SK-N-SH (cell line): ENCODE measurements at regions not wholly inside any gene's neighbourhood (a gene's known extent, or its start where the extent isn't known, plus 50 kb on each side); places are given as distances from the start of the nearest gene placed in this dataset.

Experiments
- CTCF ChIA-PET: fragments of 300-600, 350-600 bp; formaldehyde crosslinking; extraction: SDS; loops from one replicate; lab custom pipeline; 2021; lab: Yijun Ruan, JAX
- POLR2A ChIA-PET: fragments of 350-600 bp; sonication (Branson Sonifier 250); formaldehyde crosslinking; extraction: SDS; loops from one replicate; lab custom pipeline; 2020; ENCODE audit warnings: antibody characterized with exemption, inconsistent platforms; lab: Yijun Ruan, JAX
- DNase-seq: peaks from one replicate; pipeline ENCODE4 v3.0.0; 2012
- H2AFZ ChIP-seq: fragments of 200-600 bp; sonication (generic); 2 replicates; pipeline ENCODE4 v1.8.1; 2016; ENCODE audit warnings: antibody characterized with exemption, mild to moderate bottlenecking, low read depth
- H3F3A ChIP-seq: fragments of 200-600 bp; sonication (generic); replicated peaks from 2 replicates; pipeline ENCODE3; 2016; ENCODE audit warnings: antibody characterized with exemption, mild to moderate bottlenecking; ENCODE audit not compliant: insufficient read depth
- H3K27ac ChIP-seq, 2 experiments: fragments of 200-500 bp in 1 of 2; fragments of 200-600 bp in 1 of 2; sonication (Bioruptor generic) in 1 of 2; sonication (generic), shearing (Covaris generic) in 1 of 2; 2 replicates each; pipeline versions ENCODE4 v1.5.1 to v1.6.1; 2014 to 2016; ENCODE audit warnings: low read depth in 2 of 2, inconsistent platforms in 1 of 2, low read length in 1 of 2, mild to moderate bottlenecking in 1 of 2, mixed read lengths in 1 of 2
- H3K27me3 ChIP-seq: fragments of 200-600 bp; sonication (generic), shearing (Covaris generic); 2 replicates; pipeline ENCODE4 v1.6.1; 2016; ENCODE audit warnings: mixed run types; ENCODE audit not compliant: insufficient read depth
- H3K36me3 ChIP-seq, 2 experiments: fragments of 200-500 bp in 1 of 2; fragments of 200-600 bp in 1 of 2; sonication (Bioruptor generic) in 1 of 2; sonication (generic) in 1 of 2; replicated peaks in 1 of 2; 2 replicates each; pipeline versions ENCODE3 to v1.5.1; 2014 to 2016; ENCODE audit warnings: low read length in 1 of 2, mild to moderate bottlenecking in 1 of 2; ENCODE audit not compliant: insufficient read depth in 2 of 2, control insufficient read depth in 1 of 2
- H3K4me1 ChIP-seq, 2 experiments: fragments of 200-500 bp in 1 of 2; fragments of 200-600 bp in 1 of 2; sonication (Bioruptor generic) in 1 of 2; sonication (generic), shearing (Covaris generic) in 1 of 2; 2 replicates each; pipeline versions ENCODE4 v1.5.1 to v1.6.1; 2014 to 2016; ENCODE audit warnings: low read depth in 1 of 2, low read length in 1 of 2, mixed run types in 1 of 2; ENCODE audit not compliant: insufficient read depth in 2 of 2, control insufficient read depth in 1 of 2
- H3K4me2 ChIP-seq: fragments of 200-600 bp; sonication (generic), shearing (Covaris generic); 2 replicates; pipeline ENCODE4 v1.6.1; 2017; ENCODE audit warnings: mixed run types
- H3K4me3 ChIP-seq, 2 experiments: fragments of 200-500 bp in 1 of 2; fragments of 200-600 bp in 1 of 2; sonication (Bioruptor generic) in 1 of 2; sonication (generic), shearing (Covaris generic) in 1 of 2; 2 replicates each; pipeline versions ENCODE4 v1.5.1 to v1.8.1; 2014 to 2016; ENCODE audit warnings: low read depth in 2 of 2, inconsistent platforms in 1 of 2, low read length in 1 of 2, mild to moderate bottlenecking in 1 of 2, mixed read lengths in 1 of 2, moderate library complexity in 1 of 2
- H3K79me2 ChIP-seq: fragments of 200-600 bp; sonication (generic); 2 replicates; pipeline ENCODE4 v1.8.1; 2017; ENCODE audit warnings: mild to moderate bottlenecking; ENCODE audit not compliant: insufficient read depth
- H3K9ac ChIP-seq: fragments of 200-600 bp; sonication (generic); 2 replicates; pipeline ENCODE4 v1.6.1; 2017; ENCODE audit warnings: mixed run types
- H3K9me2 ChIP-seq: fragments of 200-600 bp; sonication (generic); 2 replicates; pipeline ENCODE4 v1.6.1; 2017; ENCODE audit warnings: mixed run types
- H3K9me3 ChIP-seq: fragments of 200-600 bp; sonication (generic); 2 replicates; pipeline ENCODE4 v1.6.1; 2017; ENCODE audit warnings: mixed run types, mild to moderate bottlenecking, moderate library complexity
- H4K20me1 ChIP-seq: fragments of 200-600 bp; sonication (generic); 2 replicates; pipeline ENCODE4 v1.6.1; 2017; ENCODE audit warnings: mild to moderate bottlenecking, mixed run types; ENCODE audit not compliant: insufficient read depth
- CHD2 ChIP-seq: fragments of 150-350 bp; IDR thresholded peaks from 2 replicates; pipeline ENCODE4 v1.6.1; 2018; ENCODE audit warnings: low read length; ENCODE audit not compliant: partially characterized antibody
- ELF1 ChIP-seq: IDR thresholded peaks from 2 replicates; pipeline ENCODE4 v1.4.0; 2012
- EP300 ChIP-seq, 2 experiments: IDR thresholded peaks; 2 replicates each; pipeline versions ENCODE4 v1.4.0 to v1.6.1; 2012; ENCODE audit warnings: borderline replicate concordance in 1 of 2, low read depth in 1 of 2, low read length in 1 of 2
- EZH2phosphoT487 ChIP-seq: fragments of 200-600 bp; sonication (generic); IDR thresholded peaks from 2 replicates; pipeline ENCODE4 v1.6.1; 2017; ENCODE audit warnings: low read depth, mixed run types, mild to moderate bottlenecking, antibody characterized with exemption, moderate library complexity, borderline replicate concordance
- FOSL2 ChIP-seq: IDR thresholded peaks from 2 replicates; pipeline ENCODE4 v1.4.0; 2012; ENCODE audit warnings: low read depth, mild to moderate bottlenecking, moderate library complexity, borderline replicate concordance
- FOXJ3 ChIP-seq: sonication (generic); formaldehyde crosslinking; IDR thresholded peaks from 2 replicates; pipeline ENCODE4 v1.5.1; 2020; ENCODE audit warnings: mild to moderate bottlenecking, missing genetic modification reagents
- GABPA ChIP-seq: IDR thresholded peaks from 2 replicates; pipeline ENCODE4 v1.4.0; 2012; ENCODE audit warnings: low read depth, mild to moderate bottlenecking
- JUND ChIP-seq: IDR thresholded peaks from 2 replicates; pipeline ENCODE4 v1.4.0; 2012
- NRF1 ChIP-seq: IDR thresholded peaks from 2 replicates; pipeline ENCODE4 v1.6.1; 2012; ENCODE audit warnings: low read depth, mild to moderate bottlenecking, low read length
- POLR2AphosphoS5 ChIP-seq: IDR thresholded peaks from 2 replicates; pipeline ENCODE4 v1.6.1; 2012; ENCODE audit warnings: low read depth, low read length
- RXRA ChIP-seq: IDR thresholded peaks from 2 replicates; pipeline ENCODE4 v1.4.0; 2012; ENCODE audit warnings: low read depth, mild to moderate bottlenecking, borderline replicate concordance
- SMC3 ChIP-seq: IDR thresholded peaks from 2 replicates; pipeline ENCODE4 v1.6.1; 2012; ENCODE audit warnings: low read depth, low read length, improper control_type of control experiment
- TAF1 ChIP-seq: IDR thresholded peaks from 2 replicates; pipeline ENCODE4 v1.6.1; 2012; ENCODE audit warnings: low read depth, mild to moderate bottlenecking, low read length, moderate library complexity, borderline replicate concordance
- TCF12 ChIP-seq: IDR thresholded peaks from 2 replicates; pipeline ENCODE4 v1.4.0; 2012
- YY1 ChIP-seq: IDR thresholded peaks from 2 replicates; pipeline ENCODE4 v1.4.0; 2012; ENCODE audit warnings: low read depth, mild to moderate bottlenecking
- WGBS: methylation state at CpG from one replicate; pipeline ENCODE4 v1.1.6; 2017; ENCODE audit warnings: low lambda C conversion rate; 5-methylcytosine and 5-hydroxymethylcytosine counted together
- TF ChIP-seq, protein P1 (sequence below): IDR thresholded peaks from 2 replicates; pipeline ENCODE4; 2012
- TF ChIP-seq, protein P2 (sequence below): fragments of 200-600 bp; sonication (generic); IDR thresholded peaks from 2 replicates; pipeline ENCODE4 v1.6.1; 2017; ENCODE audit warnings: antibody characterized with exemption, mild to moderate bottlenecking, moderate library complexity
- TF ChIP-seq, protein P3 (sequence below): IDR thresholded peaks from 2 replicates; pipeline ENCODE4 v1.6.1; 2012; ENCODE audit warnings: mild to moderate bottlenecking, low read depth, low read length, moderate library complexity
- TF ChIP-seq, protein P4 (sequence below): fragments of 150-350 bp; IDR thresholded peaks from 2 replicates; pipeline ENCODE4 v1.6.1; 2016; ENCODE audit warnings: mild to moderate bottlenecking, low read depth, low read length

DNA sequence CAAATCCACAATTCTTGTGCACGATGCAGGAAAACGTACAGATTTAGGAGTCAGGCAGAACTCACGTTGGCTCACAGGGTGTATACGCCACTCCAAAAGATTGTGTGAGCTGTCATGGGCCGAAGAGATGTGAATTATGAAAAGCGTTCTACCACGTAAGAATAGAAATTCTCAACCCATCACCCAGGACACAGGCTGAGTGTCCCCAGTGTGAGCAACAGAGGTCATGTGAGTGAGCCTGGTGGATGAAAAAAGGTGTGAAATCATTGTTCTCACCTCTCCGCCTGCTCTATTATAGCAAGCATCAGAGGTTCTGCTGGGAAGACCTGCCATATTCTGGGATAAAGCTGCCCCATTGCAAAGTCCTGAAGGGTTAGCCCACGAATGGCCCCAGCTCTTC, 235.0 kb downstream of the MN1 start:
- no peak for DNase-seq
- H3K4me3 ChIP-seq, result no peak overlapping the region
- H3K36me3 ChIP-seq, result no peaks in the 10 kb centered on the region
- no peaks in the 10 kb centered on the region for H3K79me2 ChIP-seq
- H2AFZ ChIP-seq, result no peak overlapping the region
- H3K4me1 ChIP-seq, result no peaks in the 10 kb centered on the region
- H3F3A ChIP-seq, result no peaks in the 10 kb centered on the region
- H3K9ac ChIP-seq, result no peak overlapping the region
- ChIA-PET POLR2A (no interaction called here), CTCF (interaction anchor here (1.1 to 1.7 kb wide), 2 partner anchors 10 to 182 kb away, joined by 3 to 5 read pairs; no protein-coding TSS in a partner anchor)
- no peak for TF ChIP-seq EZH2phosphoT487
- TF ChIP-seq YY1, result no peak
- no peak for TF ChIP-seq FOSL2
- TF ChIP-seq TCF12, result no peak
- no peak for TF ChIP-seq NRF1
- TF ChIP-seq, protein P1, sequence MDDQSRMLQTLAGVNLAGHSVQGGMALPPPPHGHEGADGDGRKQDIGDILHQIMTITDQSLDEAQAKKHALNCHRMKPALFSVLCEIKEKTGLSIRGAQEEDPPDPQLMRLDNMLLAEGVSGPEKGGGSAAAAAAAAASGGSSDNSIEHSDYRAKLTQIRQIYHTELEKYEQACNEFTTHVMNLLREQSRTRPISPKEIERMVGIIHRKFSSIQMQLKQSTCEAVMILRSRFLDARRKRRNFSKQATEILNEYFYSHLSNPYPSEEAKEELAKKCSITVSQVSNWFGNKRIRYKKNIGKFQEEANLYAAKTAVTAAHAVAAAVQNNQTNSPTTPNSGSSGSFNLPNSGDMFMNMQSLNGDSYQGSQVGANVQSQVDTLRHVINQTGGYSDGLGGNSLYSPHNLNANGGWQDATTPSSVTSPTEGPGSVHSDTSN, result no peak
- no peak for TF ChIP-seq EP300 (IDR thresholded peaks at IDR 0.05; ENCODE audit: borderline replicate concordance in 1 of 2, low read depth in 1 of 2, low read length in 1 of 2)
- TF ChIP-seq FOXJ3 (CRISPR knock-in tag), result no peak
- no peak for TF ChIP-seq RXRA
- no peak for TF ChIP-seq POLR2AphosphoS5
- TF ChIP-seq, protein P2, sequence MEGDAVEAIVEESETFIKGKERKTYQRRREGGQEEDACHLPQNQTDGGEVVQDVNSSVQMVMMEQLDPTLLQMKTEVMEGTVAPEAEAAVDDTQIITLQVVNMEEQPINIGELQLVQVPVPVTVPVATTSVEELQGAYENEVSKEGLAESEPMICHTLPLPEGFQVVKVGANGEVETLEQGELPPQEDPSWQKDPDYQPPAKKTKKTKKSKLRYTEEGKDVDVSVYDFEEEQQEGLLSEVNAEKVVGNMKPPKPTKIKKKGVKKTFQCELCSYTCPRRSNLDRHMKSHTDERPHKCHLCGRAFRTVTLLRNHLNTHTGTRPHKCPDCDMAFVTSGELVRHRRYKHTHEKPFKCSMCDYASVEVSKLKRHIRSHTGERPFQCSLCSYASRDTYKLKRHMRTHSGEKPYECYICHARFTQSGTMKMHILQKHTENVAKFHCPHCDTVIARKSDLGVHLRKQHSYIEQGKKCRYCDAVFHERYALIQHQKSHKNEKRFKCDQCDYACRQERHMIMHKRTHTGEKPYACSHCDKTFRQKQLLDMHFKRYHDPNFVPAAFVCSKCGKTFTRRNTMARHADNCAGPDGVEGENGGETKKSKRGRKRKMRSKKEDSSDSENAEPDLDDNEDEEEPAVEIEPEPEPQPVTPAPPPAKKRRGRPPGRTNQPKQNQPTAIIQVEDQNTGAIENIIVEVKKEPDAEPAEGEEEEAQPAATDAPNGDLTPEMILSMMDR, result no peak
- TF ChIP-seq, protein P3, sequence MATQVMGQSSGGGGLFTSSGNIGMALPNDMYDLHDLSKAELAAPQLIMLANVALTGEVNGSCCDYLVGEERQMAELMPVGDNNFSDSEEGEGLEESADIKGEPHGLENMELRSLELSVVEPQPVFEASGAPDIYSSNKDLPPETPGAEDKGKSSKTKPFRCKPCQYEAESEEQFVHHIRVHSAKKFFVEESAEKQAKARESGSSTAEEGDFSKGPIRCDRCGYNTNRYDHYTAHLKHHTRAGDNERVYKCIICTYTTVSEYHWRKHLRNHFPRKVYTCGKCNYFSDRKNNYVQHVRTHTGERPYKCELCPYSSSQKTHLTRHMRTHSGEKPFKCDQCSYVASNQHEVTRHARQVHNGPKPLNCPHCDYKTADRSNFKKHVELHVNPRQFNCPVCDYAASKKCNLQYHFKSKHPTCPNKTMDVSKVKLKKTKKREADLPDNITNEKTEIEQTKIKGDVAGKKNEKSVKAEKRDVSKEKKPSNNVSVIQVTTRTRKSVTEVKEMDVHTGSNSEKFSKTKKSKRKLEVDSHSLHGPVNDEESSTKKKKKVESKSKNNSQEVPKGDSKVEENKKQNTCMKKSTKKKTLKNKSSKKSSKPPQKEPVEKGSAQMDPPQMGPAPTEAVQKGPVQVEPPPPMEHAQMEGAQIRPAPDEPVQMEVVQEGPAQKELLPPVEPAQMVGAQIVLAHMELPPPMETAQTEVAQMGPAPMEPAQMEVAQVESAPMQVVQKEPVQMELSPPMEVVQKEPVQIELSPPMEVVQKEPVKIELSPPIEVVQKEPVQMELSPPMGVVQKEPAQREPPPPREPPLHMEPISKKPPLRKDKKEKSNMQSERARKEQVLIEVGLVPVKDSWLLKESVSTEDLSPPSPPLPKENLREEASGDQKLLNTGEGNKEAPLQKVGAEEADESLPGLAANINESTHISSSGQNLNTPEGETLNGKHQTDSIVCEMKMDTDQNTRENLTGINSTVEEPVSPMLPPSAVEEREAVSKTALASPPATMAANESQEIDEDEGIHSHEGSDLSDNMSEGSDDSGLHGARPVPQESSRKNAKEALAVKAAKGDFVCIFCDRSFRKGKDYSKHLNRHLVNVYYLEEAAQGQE, result no peak
- TF ChIP-seq TAF1, result no peak
- TF ChIP-seq, protein P4, sequence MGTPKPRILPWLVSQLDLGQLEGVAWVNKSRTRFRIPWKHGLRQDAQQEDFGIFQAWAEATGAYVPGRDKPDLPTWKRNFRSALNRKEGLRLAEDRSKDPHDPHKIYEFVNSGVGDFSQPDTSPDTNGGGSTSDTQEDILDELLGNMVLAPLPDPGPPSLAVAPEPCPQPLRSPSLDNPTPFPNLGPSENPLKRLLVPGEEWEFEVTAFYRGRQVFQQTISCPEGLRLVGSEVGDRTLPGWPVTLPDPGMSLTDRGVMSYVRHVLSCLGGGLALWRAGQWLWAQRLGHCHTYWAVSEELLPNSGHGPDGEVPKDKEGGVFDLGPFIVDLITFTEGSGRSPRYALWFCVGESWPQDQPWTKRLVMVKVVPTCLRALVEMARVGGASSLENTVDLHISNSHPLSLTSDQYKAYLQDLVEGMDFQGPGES, result no peak
- no peak for TF ChIP-seq SMC3
- no peak for TF ChIP-seq GABPA
- no peak for TF ChIP-seq JUND
- no peak for TF ChIP-seq ELF1
- TF ChIP-seq CHD2, result no peak
- H3K4me2 ChIP-seq, result no peak overlapping the region
- WGBS, result 55% methylated on average over 9 of the region's 9 CpGs
- no peaks in the 10 kb centered on the region for H3K9me2 ChIP-seq
- H4K20me1 ChIP-seq, result no peaks in the 10 kb centered on the region
- H3K9me3 ChIP-seq, result no peaks in the 10 kb centered on the region
- peaks cover 15% of the 10 kb centered on the region for H3K27me3 ChIP-seq
- no peak overlapping the region for H3K27ac ChIP-seq
